ENCODE measurements at regions not wholly inside any gene's neighbourhood (a gene's known extent, or its start where the extent isn't known, plus 50 kb on each side); places are given as distances from the start of the nearest gene placed in this dataset.

DNA sequence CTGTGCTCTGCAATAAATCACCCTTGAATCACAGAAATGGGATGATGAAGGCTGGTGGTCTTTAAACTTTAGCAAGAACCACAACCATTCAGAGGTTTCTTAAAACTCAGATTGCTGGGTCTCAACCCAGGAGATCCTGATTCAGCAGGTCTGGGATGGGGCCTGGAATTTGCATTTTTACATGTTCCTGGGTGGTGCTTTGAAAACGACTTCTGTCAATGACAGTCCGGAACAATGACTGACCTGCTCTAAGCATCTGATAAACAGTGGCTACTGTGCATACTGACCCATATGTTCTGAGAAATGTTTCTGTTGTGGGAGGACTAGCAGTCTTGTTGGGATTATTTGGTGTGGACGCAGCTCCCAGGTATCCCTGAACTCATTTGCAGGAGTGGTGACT, 92.7 kb downstream of the GADD45G start:
- FAIRE-seq, result no peak

DNA sequence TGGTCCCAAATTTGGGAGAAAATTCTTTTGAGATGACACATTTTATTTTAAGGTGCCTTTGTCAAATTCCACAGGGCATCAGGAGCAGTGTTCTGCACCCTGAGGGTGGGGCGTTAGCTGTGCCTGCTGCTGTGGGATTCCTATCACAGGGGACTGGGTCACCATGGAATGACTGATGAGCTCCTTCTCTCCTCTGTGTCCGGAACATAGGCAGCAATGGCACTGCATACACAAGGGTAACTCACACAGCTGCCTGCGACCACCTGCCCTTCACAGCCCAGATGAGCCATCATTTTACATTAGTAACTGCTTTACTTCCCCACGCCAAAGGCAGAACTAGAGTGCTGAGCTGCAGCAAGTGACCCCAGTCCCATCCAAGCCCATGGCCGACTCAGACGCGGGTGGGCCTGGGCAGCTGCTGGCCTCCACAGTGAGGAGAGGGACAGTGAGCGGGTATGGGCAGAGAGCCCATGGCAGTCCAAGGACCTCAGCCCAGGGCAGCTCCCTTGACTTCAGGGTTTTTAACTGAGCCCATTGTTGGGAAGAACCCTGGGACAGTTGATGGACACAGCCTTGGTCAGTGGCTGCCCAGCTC, 93.7 kb downstream of the GADD45G start:
- no peak for FAIRE-seq

DNA sequence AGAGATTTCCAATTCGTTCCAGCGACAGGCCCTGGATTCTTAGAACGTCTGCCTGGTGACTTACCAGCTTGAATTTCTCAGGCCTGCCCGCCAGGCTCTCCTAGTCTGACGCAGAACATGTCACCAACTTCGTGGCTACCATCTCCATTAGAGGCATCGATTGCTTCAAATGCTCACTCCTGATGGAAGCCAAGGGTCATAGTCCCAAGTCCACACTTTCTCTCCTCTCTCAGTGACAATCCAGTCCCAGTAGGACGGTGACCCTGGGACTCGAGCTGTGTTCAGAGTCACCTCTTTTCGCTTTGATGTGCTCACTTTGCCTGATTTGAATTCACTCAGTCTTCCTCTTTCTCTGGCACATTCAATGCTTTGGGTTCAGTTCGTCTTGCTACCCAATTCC, 94.8 kb downstream of the GADD45G start:
- no peak for FAIRE-seq

DNA sequence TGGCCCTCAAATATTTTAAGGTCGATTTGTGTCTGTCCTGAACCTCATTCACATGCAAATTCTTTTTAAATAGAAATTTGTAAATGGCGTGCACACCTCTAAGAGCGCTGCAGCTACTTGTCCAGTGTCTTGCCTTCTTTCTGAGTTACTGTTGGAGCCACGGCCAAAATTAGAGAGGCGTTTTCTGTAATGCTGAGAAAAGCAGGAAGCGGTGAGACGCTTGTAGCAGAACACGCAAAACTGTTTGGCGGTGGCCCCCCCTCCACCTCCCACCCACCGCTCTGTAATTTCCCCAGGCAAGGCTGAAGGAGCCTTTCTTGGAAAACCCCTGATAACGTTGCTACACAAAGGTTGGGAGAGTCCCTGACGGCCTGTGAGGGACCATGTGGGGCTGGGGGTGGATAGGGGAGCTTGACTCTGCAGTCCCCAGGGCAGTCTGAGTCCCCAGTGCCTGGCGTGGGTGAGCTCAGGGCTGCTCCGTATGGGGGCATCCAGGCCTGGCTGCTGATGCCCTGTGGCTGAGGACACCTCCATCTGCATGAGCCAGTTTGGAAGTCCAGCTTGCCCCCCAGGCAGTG, 96.5 kb downstream of the GADD45G start:
- FAIRE-seq, result no peak

DNA sequence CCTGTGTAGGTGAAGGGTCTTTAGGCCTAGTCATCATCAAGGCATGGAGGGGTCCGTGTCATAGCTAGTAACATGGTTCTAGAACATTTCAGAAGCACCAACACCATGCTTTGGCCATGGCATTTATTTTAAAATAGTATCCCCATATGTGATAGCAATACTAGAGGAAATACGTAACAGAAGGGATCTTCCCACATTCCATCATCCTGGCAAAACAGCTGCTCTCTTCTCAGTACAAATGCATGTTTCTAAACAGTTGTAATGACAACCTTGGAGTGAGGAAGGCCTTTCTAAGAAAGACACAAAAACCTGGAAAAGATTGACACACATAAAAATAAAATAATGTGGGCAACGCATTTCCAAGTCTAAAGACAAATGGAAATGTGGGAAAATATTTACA, 97.6 kb downstream of the GADD45G start:
- FAIRE-seq, result no peak

DNA sequence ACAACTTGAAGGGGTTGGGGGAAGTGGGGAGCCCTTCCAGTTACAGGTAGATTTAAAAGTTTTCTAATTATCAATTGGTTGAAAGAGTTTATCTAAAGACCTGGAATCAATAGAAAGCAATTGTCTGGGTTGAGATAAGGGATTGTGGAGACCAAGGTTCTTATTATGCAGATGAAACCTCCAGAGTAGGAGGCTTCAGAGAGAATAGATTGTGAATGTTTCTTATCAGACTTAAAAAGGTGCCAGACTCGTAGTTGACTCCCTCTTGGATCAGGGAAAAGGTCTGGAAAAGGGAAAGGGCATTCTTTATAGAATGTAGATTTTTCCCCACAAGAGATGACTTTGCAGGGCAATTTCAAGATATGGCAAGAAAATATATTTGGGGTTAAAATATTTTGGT, 100.8 kb downstream of the GADD45G start:
- no peak for FAIRE-seq

DNA sequence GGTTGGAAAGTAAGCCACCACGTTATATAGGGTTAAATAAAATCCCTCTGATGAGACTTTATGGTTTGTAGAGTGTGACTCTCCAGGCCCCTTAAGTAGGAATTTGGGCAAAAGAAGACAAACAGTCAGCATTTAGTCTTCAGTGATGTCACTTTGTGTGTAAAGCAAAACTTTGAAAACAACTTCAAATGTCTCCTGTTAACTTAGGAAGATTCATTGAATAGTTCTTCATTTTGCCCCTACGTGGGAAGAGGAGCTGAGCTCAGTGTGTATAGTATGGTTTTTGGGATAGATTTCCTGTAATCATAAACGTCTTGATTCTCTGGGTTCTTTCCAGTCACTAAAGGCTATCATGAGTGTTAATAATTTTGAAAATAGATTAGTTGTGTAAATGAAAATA, 101.3 kb downstream of the GADD45G start:
- no peak for FAIRE-seq

DNA sequence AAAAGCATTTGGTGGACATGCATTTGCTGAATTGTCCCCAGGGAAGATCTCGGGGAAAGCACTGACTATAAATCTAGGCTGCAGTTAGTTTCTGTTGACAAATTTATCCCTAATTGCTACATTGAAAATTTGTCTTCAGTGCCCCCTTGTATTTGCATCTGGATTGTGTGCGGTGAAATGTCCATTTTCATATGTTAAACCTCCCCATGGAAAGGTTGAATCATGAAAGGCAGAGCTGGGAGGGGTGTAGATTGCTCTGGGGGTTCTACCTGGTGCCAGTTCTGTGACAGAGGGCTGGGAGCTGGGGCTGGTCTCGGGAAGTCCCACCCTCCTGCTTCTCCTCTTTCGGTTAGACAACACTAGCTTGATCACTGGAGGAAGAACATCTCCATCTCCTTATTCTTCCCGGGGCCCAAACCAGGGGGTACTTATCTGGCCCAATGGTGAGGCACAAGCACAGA, 101.9 kb downstream of the GADD45G start:
- no peak for FAIRE-seq

DNA sequence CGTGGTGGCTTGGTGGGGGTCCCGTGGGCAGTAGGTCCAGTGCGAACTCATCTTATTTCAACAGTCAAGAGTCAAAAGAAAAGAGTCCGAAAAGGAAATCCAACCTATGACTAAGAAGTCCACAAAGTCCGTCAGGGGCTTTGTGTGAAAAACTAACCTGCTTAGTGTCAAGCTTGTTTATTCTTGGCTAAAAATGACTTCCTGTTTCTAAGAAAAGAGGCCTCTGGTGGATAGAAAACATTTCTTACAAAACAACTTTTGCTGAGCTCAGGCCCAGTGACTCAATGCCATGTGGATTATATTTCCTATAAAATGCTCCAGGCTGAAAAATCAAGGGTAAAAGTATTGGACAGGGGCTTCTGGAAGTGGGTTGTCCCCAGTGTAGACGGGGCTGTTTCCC, 105.9 kb downstream of the GADD45G start:
- no peak for FAIRE-seq

DNA sequence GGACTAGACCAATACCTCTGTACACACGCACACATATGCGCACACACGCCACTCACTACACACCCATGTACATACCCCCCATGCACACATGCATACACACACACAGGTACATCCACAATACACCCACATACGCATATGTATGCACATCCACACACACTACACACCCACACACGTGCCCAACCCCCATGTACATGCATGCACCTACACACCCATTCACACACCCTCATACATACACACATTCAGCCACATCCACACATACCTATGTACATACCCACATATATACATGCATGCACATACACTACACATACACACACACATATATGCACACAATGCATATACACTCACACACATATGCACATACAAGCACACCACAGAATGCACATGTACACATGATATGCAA, 107.1 kb downstream of the GADD45G start:
- no peak for FAIRE-seq

DNA sequence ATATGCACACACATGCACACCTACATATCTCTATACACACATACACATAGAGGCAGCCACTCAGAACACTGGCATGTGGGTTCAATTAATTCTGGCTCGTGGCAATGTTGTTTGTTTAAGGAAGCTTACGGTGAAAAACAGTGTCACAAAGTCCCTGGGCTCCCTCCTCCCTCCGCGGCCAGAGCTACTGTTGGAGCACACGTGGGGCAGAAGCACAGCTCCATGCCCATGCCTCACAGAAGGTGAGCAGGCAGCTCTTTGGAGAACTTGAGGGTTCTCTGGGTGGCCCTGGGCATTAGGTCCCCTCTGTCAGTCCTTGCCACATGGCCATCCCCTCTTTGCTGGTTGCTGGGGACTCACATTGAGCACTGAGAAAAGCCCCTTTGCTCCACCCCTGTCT, 107.5 kb downstream of the GADD45G start:
- FAIRE-seq, result no peak

DNA sequence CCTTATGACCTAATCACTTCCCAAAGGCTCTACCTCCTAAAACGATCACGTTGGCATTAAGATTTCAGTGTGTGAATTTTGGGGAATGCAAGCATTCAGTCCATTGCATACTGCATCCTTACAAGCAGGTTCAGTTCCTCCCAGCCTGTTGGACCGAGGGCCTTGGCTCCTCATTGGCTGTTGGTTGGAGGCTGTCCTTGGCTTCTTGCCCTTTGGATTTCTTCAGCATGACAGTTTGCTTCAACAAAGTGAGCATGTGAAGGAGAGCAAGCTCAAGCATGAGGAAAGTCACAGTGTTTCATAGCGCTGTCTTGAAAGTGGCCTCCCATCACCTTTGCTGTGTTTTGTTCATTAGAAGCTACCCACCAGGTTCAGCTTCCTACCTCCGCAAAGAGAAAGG, 109.5 kb downstream of the GADD45G start:
- FAIRE-seq, result no peak

DNA sequence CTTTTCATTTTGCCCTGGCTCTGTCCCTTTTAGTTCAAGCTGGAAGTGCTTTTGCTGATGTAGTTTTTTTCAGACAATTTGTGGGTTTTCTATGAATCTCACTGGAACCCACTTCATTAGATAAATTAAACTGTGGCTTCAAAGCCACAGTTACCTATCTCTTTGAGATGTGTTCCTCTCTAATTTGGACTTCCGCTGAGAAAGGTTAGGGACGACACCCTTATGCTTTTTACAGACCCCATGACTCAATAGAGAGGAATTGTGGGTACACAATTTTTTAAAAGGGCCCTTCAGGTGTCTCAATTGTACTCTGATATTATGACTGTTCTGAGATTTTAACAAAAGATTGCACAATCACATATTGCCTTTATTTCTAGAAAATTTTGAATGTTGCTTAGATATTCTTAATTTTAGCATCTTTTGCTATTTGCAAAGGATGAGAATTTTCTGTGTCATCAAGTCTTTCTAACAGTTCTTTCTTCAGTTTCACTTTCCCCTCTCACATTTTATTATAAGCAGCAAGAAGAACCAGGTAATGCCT, 110.6 kb downstream of the GADD45G start:
- no peak for FAIRE-seq

DNA sequence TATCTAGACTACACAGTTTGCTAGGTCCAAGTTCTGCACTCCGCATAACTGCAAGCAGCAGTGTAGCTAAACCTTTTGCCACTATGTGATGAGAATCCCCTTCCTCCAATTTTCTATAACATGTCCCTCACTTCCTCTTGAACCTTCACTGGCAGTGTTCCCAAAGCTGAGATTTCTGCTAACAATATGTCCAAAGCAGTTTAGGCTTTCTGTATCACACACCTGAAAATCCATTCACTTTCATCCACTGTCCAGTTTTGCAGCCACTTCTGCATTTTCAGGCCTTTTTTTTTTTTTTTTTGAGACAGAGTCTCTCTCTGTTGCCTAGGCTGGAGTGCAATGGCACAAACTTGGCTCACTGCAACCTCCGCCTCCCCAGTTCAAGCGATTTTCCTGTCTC, 111.1 kb downstream of the GADD45G start:
- no peak for FAIRE-seq

DNA sequence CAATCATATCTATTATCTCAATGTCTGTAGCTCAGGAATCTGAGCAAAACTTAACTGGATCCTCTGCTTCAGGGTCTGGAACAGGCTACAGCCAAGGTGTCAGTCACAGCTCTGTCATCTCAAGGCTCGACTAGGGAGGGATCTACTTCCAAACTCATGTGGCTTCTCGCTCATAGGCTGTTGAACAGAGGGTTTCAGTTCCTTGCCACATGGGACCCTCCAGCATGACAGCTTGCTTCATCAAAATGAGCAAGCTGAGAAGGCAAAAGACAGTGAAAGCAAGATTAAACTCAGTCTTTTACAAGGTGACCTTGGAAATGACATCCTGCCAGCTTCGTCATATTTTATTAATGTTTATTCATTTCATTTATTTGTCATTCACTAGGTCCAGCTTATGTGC, 111.7 kb downstream of the GADD45G start:
- FAIRE-seq, result no peak

DNA sequence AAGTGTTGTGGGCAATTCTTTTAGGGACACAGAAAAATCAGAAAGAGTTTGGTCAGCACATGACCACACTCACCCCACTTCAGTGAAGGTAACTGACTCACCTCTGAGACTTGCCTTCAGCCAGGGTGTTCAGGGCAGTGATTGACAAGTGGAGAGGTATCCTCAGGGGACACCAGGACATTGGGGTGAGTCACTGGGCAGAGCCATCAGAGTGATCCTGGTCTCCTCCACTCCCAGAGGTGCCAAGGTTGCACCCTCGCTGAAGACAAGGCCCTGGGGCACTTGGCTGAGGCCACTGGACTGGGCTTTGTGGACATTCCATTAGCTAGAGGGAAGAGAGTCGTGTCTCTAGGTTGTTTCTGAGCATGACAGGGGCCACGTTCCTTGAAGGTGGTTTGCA, 113.4 kb downstream of the GADD45G start:
- FAIRE-seq, result no peak

DNA sequence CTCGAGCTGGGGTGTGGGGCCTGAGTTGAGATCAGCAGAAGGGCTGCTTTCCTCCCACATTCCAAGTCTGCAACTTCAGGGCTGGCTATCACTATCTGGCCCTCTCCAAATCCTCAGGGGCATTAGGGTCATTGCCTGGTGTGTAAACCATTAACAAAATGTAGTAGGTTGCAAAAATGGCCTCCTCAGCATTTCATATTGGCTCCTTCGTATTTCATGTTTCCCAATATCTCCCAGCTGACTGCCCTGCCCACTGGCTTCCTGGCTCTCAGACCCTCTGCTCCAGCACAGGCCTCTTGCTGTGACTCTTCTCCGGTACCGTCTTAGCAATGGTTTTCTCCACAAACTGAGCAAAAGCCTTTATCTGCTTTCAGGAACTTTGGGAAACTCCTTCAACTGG, 113.8 kb downstream of the GADD45G start:
- no peak for FAIRE-seq

DNA sequence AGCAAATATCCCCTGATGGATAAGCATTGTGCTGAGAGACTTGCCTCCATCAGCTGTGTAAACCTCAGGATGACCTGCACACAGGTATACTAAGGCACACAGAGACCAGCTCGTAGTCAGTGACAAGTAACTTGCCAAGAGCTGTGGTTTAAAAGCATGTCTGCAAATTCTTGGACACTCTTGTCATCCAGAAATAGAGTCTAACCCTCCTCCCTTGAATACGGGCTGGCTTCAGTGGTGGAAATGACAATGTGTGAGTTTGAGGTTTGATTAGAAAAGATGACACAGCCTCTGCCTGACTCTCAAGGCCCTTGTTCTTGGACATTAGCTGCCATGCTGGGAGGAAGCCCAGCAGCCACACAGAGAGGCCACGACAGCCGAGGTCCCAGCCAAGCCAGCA, 114.4 kb downstream of the GADD45G start:
- FAIRE-seq, result no peak

DNA sequence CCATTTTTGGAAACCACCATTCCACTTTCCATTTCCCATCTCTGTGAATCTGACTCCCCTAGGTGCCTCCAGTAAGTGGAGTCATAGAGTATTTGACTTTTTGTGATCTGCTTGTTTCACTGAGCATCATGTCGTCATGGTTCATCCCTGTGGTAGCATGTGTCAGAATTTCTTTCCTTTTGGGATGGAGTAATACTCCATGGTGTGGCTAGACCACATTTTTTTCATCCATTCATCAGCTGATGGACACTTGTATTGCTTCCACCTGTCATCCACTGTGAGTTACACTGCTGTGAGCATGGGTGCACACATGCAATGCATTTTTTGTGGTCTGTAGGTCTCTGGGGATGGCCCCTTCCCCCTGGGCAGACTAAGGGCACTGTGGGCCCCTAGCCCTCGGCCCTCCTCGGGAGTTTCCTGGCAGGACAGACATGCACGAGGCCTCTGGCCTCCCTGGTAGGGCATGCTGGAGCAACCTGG, 115.9 kb downstream of the GADD45G start:
- no peak for FAIRE-seq

DNA sequence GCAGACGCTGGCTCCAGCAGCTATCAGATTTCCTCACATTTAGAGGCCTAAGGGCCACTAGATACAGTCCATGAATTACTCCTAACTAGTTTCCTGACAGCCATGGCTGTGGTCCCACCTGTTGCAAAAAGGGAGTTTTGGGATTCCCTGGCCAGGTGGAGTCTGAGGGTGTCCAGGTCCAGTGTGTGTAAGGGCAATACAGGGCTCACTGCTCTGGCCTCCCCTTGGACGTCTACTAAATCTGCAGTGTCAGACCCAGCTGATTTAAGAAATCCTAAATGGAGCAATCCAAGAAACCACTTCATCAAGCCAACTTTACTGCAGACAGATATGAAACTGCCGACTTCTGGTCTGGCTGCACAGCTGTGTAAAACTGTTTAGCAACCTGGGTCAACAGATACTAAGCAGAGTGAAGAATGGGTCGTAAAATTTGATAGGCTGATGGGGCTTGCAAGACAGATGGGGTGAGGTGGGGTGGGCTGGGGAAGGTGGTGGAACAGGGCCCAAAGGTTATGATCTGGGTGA, 116.4 kb downstream of the GADD45G start:
- FAIRE-seq, result no peak

DNA sequence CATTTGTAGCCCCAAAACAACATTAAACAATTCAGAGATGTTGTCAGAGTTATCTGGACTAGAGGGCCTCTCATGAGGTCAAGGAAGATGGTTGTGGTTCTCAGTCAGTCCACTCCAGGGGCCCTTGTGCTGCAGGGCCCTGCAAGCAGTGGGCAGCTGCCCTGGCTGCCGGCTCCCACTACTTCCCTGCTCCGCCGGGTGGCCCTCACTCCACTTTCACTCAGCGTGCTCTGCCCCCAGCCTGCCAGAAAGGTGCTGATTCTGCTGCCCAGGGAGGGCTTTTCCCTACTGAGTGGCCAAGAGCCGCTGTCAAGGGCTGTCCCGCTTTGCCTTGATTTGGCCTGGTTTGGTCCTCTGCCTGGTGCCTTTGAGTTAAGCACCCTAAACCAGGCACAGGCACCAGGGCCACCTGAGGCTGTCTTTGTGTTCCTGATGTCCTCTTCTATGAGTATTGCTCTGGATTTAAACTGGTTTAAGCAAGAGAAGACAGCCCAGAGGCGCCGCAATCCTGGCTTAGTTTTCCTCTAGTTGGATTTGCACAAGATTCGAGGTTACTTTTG, 117.2 kb downstream of the GADD45G start:
- no peak for FAIRE-seq

DNA sequence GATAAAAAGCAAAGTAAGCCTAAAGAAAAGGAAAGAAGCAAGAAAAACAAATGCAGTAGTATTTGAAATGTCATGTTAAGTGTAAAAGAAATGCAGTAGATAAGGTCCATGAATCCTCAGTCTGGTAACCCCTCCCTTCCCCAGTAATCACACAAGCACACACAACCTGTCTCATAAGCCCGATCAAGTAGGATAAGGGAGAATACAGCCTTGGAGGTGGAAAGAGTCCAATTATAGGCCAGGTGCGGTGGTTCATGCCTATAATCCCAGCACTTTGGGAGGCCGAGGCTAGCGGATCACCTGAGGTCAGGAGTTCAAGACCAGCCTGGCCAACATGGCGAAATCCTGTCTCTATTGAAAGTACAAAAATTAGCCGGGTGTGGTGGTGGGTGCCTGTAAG, 117.9 kb downstream of the GADD45G start:
- FAIRE-seq, result no peak

DNA sequence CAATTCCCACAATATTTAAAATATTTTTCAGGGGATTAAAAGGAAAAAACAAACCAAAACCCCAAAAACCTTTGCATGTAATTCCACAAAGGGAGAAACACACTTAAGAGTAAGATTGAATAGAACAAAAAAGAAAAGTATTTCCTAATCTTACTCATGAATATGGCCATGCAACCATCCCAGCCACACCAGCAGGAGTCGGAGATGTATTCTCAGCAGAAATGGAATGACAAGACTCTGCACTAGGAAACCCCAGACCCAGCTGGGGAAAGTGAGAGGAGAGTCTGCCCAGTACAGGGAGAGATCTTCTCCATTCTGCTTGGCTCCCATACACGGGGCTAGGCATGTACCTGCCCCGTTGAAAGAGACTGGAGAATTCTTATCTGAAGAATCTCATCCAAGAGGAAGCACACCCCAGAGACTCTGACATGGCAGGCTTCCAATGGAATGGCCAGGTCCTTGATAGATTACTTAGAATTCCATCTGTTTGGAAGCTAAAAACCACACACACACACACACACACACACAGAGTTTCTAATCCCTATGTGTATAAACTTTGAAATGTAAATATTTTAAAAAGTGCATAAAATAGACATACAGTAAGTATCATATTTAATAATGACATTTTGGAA, 118.8 kb downstream of the GADD45G start:
- no peak for FAIRE-seq

DNA sequence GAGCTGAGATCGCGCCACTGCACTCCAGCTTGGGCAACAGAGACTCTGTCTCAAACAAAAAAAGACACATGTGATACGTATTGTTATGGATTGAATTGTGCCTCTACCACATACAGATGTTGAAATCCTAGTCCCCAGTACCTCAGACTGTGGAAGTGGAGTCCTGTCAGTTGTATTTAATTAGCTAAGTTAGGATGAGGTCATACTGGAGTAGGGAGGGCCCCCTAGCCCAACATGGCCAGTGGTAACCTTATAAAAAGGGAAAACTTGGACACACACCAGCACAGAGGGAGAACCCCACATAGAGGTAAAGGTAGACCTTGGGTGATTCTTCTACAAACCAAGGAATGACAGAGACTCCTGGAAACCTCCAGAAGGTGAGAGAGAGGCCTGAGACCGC, 119.8 kb downstream of the GADD45G start:
- no peak for FAIRE-seq
